Keratinocyte (primary cell): ENCODE measurements at regions not wholly inside any gene's neighbourhood (a gene's known extent, or its start where the extent isn't known, plus 50 kb on each side); places are given as distances from the start of the nearest gene placed in this dataset.
"Not testable (repeated sequence)": the region's sequence is repeated elsewhere in the genome, so short reads cannot be mapped to it uniquely, and the experiment has no call there.

Experiments used
- EZH2 ChIP-seq: IDR thresholded peaks from one replicate; pipeline ENCODE4 v1.6.1; 2012; ENCODE audit warnings: inconsistent platforms, mild to moderate bottlenecking, low read length, moderate library complexity
- TF ChIP-seq, protein P1 (sequence below), 3 experiments: IDR thresholded peaks in 1 of 3; conservative IDR thresholded peaks in 1 of 3; optimal IDR thresholded peaks in 1 of 3; 2 replicates in 2 of 3; 3 replicates in 1 of 3; pipeline versions ENCODE3 to v1.5.1; 2011; ENCODE audit warnings: low read length in 3 of 3, mild to moderate bottlenecking in 3 of 3, moderate library complexity in 2 of 3, control low read depth in 1 of 3, inconsistent platforms in 1 of 3; ENCODE audit not compliant: insufficient read depth in 2 of 3; ENCODE audit errors: extremely low read depth in 1 of 3

DNA sequence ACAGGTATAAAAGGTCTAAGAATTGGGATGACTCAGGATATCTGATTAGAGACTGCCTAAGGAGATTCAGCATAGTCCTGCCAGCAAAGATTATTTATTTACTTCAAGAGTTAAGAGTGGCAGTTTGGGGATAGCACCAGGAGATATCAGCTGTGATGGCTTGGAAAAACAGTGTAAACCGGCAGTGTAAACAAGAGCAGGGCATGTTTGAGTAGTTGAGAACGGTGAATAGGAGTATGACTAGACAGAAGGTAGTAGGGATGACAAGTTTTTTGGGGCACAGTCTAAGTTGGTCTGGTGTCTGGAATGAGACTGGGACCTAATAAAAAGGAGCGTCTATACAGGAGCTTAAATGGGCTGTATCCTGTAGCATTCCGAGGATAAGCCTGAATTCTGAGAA, 61.6 kb upstream of the BMP2K start:
- TF ChIP-seq, protein P1, sequence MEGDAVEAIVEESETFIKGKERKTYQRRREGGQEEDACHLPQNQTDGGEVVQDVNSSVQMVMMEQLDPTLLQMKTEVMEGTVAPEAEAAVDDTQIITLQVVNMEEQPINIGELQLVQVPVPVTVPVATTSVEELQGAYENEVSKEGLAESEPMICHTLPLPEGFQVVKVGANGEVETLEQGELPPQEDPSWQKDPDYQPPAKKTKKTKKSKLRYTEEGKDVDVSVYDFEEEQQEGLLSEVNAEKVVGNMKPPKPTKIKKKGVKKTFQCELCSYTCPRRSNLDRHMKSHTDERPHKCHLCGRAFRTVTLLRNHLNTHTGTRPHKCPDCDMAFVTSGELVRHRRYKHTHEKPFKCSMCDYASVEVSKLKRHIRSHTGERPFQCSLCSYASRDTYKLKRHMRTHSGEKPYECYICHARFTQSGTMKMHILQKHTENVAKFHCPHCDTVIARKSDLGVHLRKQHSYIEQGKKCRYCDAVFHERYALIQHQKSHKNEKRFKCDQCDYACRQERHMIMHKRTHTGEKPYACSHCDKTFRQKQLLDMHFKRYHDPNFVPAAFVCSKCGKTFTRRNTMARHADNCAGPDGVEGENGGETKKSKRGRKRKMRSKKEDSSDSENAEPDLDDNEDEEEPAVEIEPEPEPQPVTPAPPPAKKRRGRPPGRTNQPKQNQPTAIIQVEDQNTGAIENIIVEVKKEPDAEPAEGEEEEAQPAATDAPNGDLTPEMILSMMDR (optimal IDR thresholded peaks at IDR 0.05 in 1 of 3, IDR thresholded peaks at IDR 0.05 in 1 of 3, conservative IDR thresholded peaks at IDR 0.05 in 1 of 3; ENCODE audit: extremely low read depth in 1 of 3, insufficient read depth in 2 of 3, low read length in 3 of 3): not testable (repeated sequence)
- TF ChIP-seq EZH2: not testable (repeated sequence)
